GM18511 (cell line): ENCODE measurements at regions not wholly inside any gene's neighbourhood (a gene's known extent, or its start where the extent isn't known, plus 50 kb on each side); places are given as distances from the start of the nearest gene placed in this dataset.

Source experiments
- ATAC-seq: cut with Tn5 transposase; IDR thresholded peaks from one replicate; pipeline ENCODE4 v1.9.1; 2021; ENCODE audit warnings: mild to moderate bottlenecking, moderate library complexity; ENCODE audit not compliant: unreplicated experiment

DNA sequence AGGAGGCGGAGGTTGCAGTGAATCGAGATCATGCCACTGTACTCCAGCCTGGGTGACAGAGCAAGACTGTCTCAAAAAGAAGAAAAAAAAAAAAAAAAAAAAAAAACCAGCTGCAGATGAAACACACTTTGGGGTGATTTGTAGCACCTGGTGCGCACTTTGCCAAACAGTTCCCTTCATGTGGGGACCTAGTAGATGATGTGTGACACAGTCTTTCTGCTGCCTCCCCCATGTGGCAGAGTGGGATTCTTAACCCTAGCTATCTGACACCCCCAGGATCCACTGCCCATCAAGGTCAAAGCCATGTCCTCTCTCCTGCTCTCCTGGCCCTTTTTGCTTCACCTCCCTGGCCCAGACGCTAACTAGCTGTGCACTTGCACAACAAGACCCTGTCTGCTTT lies 52.1 kb upstream of the PDZD8 start:
- ATAC-seq, result no peak

- ATAC-seq, result peak; percentile 88
Measured at GRCh38 chr10:117425974-117426566, 50.8 kb upstream of the PDZD8 start.

- ATAC-seq, result no peak
Measured at GRCh38 chr10:117424883-117425649, 49.8 kb upstream of the PDZD8 start.
